ENCODE measurements at regions not wholly inside any gene's neighbourhood (a gene's known extent, or its start where the extent isn't known, plus 50 kb on each side); places are given as distances from the start of the nearest gene placed in this dataset.

DNA sequence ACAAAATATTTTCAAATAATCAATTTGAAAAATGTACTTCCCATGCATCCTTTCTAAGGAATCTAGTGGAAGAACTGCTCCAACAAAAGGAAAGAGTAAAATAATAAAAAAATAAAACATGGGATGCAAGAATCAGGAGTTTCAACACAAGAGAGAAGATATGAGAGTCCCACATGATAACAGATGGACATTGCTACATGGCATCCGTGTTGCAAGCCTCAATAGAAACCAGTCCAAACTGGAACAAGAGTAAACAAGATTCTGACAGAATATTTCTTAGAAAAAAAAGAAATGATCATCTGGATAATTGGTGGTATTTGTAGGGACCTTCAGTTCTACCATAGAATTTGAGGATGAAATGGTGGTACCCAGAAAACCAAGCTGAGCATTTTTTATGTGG, 186.8 kb downstream of the FRK start:
- Histone ChIP-seq H3K27ac (ENCODE audit: low read depth, low read length) (no peak overlapping the region), H3K56ac (replicated peaks; ENCODE audit: insufficient read length, low read depth, low read length) (no peak overlapping the region), H4K8ac (ENCODE audit: extremely low read depth, insufficient read depth, low read length) (no peak overlapping the region), H3K79me2 (ENCODE audit: control insufficient read depth in 1 of 2, insufficient read depth in 2 of 2, low read length in 2 of 2) (no peaks in the 10 kb centered on the region), H3K9me3 (ENCODE audit: insufficient read depth in 2 of 2, low read depth in 1 of 2, low read length in 1 of 2) (no peaks in the 10 kb centered on the region), H4K91ac (replicated peaks; ENCODE audit: insufficient read length, low read length) (no peak overlapping the region), H2BK5ac (ENCODE audit: low read depth, low read length) (no peak overlapping the region), H3K4me1 (replicated peaks in 1 of 4; ENCODE audit: control insufficient read depth in 3 of 4, insufficient read depth in 4 of 4, low read length in 3 of 4) (no peaks in the 10 kb centered on the region), H2BK12ac (ENCODE audit: low read depth, low read length) (no peak overlapping the region), H3K14ac (ENCODE audit: insufficient read length) (no peak overlapping the region), H3K4me3 (ENCODE audit: extremely low read depth in 1 of 4, insufficient read depth in 2 of 4, low read depth in 3 of 4, low read length in 4 of 4) (no peak overlapping the region), H3K36me3 (ENCODE audit: control insufficient read depth in 2 of 4, insufficient read depth in 4 of 4, low read length in 3 of 4) (no peaks in the 10 kb centered on the region), H2AFZ (ENCODE audit: low read length) (no peak overlapping the region), H4K20me1 (replicated peaks in 1 of 2; ENCODE audit: control insufficient read depth in 1 of 2, insufficient read depth in 2 of 2, low read length in 2 of 2) (no peaks in the 10 kb centered on the region), H3K27me3 (replicated peaks in 1 of 4; ENCODE audit: control insufficient read depth in 3 of 4, extremely low read depth in 1 of 4, insufficient read depth in 3 of 4, low read length in 3 of 4) (no peaks in the 10 kb centered on the region), H3K9ac (replicated peaks in 1 of 4; ENCODE audit: extremely low read depth in 1 of 4, low read depth in 3 of 4, low read length in 3 of 4) (no peak overlapping the region), H3K4ac (replicated peaks; ENCODE audit: insufficient read length, low read depth, low read length) (no peak overlapping the region), H3K18ac (ENCODE audit: extremely low read depth, low read length) (no peak overlapping the region), H2BK120ac (replicated peaks; ENCODE audit: low read depth, low read length) (no peak overlapping the region), H3K23me2 (ENCODE audit: low read depth, low read length) (no peaks in the 10 kb centered on the region), H3K4me2 (ENCODE audit: insufficient read depth in 1 of 2, low read depth in 2 of 2, low read length in 2 of 2) (no peak overlapping the region), H4K5ac (ENCODE audit: insufficient read length, low read depth, low read length) (no peak overlapping the region), H3K79me1 (ENCODE audit: low read depth, low read length) (no peaks in the 10 kb centered on the region), H3K23ac (ENCODE audit: insufficient read length) (no peak overlapping the region), H2BK15ac (ENCODE audit: low read length) (no peak overlapping the region), H2AK5ac (ENCODE audit: low read depth, low read length) (no peak overlapping the region), H2BK20ac (ENCODE audit: low read length) (no peak overlapping the region)
- POLR2A ChIA-PET (ENCODE audit: partially characterized antibody) = no interaction called here
- WGBS, 2 experiments (ENCODE audit: extremely low coverage in 1 of 2, insufficient coverage in 1 of 2, insufficient read length in 1 of 2, insufficient replicate concordance in 2 of 2, low coverage in 1 of 2, low lambda C conversion rate in 2 of 2, missing lambda C conversion rate in 1 of 2) = 89% methylated on average over 1 of the region's 1 CpG; no CpG with 5 or more reads in 1 of the 2 experiments
- CTCF ChIA-PET (ENCODE audit: partially characterized antibody) = no interaction called here
- no peak for DNase-seq (ENCODE audit: low read depth in 1 of 2, low spot score in 2 of 2)
- no peak for FAIRE-seq
- TF ChIP-seq SIRT6 (IDR thresholded peaks at IDR 0.05; ENCODE audit: low read length) (no peak), TAF1 (IDR thresholded peaks at IDR 0.05; ENCODE audit: low read depth, low read length) (no peak), RAD21 (IDR thresholded peaks at IDR 0.05 in 1 of 2, conservative IDR thresholded peaks at IDR 0.05 in 1 of 2; ENCODE audit: low read depth in 2 of 2, low read length in 2 of 2) (no peak), SIX5 (IDR thresholded peaks at IDR 0.05; ENCODE audit: low read depth, low read length) (no peak), SP2 (IDR thresholded peaks at IDR 0.05; ENCODE audit: low read length) (no peak), ASH2L (IDR thresholded peaks at IDR 0.05; ENCODE audit: low read length) (no peak), KDM4A (IDR thresholded peaks at IDR 0.05; ENCODE audit: low read depth, low read length, severe bottlenecking) (no peak), EP300 (IDR thresholded peaks at IDR 0.05; ENCODE audit: borderline replicate concordance in 1 of 2, low read depth in 2 of 2, low read length in 2 of 2) (no peak), HDAC6 (IDR thresholded peaks at IDR 0.05; ENCODE audit: low read depth, low read length) (no peak), CTBP2 (IDR thresholded peaks at IDR 0.05; ENCODE audit: borderline replicate concordance, insufficient read depth, insufficient read length, low read length) (no peak)
- TF ChIP-seq, protein P1, sequence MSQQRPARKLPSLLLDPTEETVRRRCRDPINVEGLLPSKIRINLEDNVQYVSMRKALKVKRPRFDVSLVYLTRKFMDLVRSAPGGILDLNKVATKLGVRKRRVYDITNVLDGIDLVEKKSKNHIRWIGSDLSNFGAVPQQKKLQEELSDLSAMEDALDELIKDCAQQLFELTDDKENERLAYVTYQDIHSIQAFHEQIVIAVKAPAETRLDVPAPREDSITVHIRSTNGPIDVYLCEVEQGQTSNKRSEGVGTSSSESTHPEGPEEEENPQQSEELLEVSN (IDR thresholded peaks at IDR 0.05) = no peak
- TF ChIP-seq, protein P2, sequence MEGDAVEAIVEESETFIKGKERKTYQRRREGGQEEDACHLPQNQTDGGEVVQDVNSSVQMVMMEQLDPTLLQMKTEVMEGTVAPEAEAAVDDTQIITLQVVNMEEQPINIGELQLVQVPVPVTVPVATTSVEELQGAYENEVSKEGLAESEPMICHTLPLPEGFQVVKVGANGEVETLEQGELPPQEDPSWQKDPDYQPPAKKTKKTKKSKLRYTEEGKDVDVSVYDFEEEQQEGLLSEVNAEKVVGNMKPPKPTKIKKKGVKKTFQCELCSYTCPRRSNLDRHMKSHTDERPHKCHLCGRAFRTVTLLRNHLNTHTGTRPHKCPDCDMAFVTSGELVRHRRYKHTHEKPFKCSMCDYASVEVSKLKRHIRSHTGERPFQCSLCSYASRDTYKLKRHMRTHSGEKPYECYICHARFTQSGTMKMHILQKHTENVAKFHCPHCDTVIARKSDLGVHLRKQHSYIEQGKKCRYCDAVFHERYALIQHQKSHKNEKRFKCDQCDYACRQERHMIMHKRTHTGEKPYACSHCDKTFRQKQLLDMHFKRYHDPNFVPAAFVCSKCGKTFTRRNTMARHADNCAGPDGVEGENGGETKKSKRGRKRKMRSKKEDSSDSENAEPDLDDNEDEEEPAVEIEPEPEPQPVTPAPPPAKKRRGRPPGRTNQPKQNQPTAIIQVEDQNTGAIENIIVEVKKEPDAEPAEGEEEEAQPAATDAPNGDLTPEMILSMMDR (IDR thresholded peaks at IDR 0.05; ENCODE audit: control extremely low read depth in 1 of 3, insufficient read depth in 1 of 3, low read depth in 1 of 3, low read length in 3 of 3) = no peak
